ENCODE measurements at regions not wholly inside any gene's neighbourhood (a gene's known extent, or its start where the extent isn't known, plus 50 kb on each side); places are given as distances from the start of the nearest gene placed in this dataset.

- Histone ChIP-seq H2BK5ac (ENCODE audit: low read length) (no peak overlapping the region), H3K27ac (replicated peaks; ENCODE audit: low read length) (no peak overlapping the region), H3K4me2 (ENCODE audit: insufficient read depth, low read length, poor library complexity, severe bottlenecking) (no peak overlapping the region), H3K4me3 (ENCODE audit: low read length in 2 of 2) (no peak overlapping the region), H2BK15ac (ENCODE audit: low read length) (no peak overlapping the region), H3K36me3 (replicated peaks in 1 of 2; ENCODE audit: control insufficient read depth in 2 of 2, insufficient read depth in 2 of 2, low read length in 2 of 2) (no peaks in the 10 kb centered on the region), H3K9ac (ENCODE audit: low read depth, low read length, poor library complexity) (no peak overlapping the region), H4K91ac (ENCODE audit: low read depth, low read length, poor library complexity) (no peak overlapping the region), H3K14ac (ENCODE audit: low read length) (no peak overlapping the region), H3K4ac (ENCODE audit: low read length) (no peak overlapping the region), H3K27me3 (ENCODE audit: control insufficient read depth in 3 of 3, insufficient read depth in 3 of 3, low read depth in 1 of 3, low read length in 3 of 3) (peaks cover 0 to 11% (median 0%) of the 10 kb centered on the region in 3 experiments), H3K18ac (ENCODE audit: low read length) (no peak overlapping the region), H2BK120ac (ENCODE audit: low read depth, low read length) (no peak overlapping the region), H2AK5ac (ENCODE audit: low read depth, low read length) (no peak overlapping the region), H2BK12ac (ENCODE audit: low read length) (no peak overlapping the region), H3K4me1 (ENCODE audit: control insufficient read depth in 2 of 2, insufficient read depth in 1 of 2, low read depth in 1 of 2, low read length in 2 of 2) (peaks cover 18 to 30% of the 10 kb centered on the region in 2 donors), H2AFZ (ENCODE audit: low read length) (no peak overlapping the region), H3K23ac (ENCODE audit: low read depth, low read length, poor library complexity) (no peak overlapping the region), H4K8ac (ENCODE audit: low read depth, low read length) (no peak overlapping the region), H3K9me3 (replicated peaks in 1 of 2; ENCODE audit: control insufficient read depth in 2 of 2, insufficient read depth in 1 of 2, low read depth in 1 of 2, low read length in 2 of 2) (no peaks in the 10 kb centered on the region), H3K79me1 (ENCODE audit: low read depth, low read length) (no peaks in the 10 kb centered on the region)
- DNase-seq (ENCODE audit: low spot score), result no peak
- WGBS, 2 donors (ENCODE audit: extremely low coverage in 2 of 2, insufficient read length in 2 of 2, insufficient replicate concordance in 1 of 2), result no CpG with 5 or more reads among the region's 5 CpGs
Measured at GRCh38 chr12:4133029-4133428, 140.5 kb upstream of the CCND2 start.

GRCh38 chr12:4121506-4122020, 152.0 kb upstream of the CCND2 start:
- Histone ChIP-seq H2BK120ac (ENCODE audit: low read depth, low read length) (no peak overlapping the region), H3K36me3 (replicated peaks in 1 of 2; ENCODE audit: control insufficient read depth in 2 of 2, insufficient read depth in 2 of 2, low read length in 2 of 2) (no peaks in the 10 kb centered on the region), H2BK5ac (ENCODE audit: low read length) (no peak overlapping the region), H4K91ac (ENCODE audit: low read depth, low read length, poor library complexity) (peak overlapping the region; percentile 26), H2BK15ac (ENCODE audit: low read length) (no peak overlapping the region), H3K23ac (ENCODE audit: low read depth, low read length, poor library complexity) (no peak overlapping the region), H3K27me3 (ENCODE audit: control insufficient read depth in 3 of 3, insufficient read depth in 3 of 3, low read depth in 1 of 3, low read length in 3 of 3) (no peaks in the 10 kb centered on the region), H2AK5ac (ENCODE audit: low read depth, low read length) (peak overlapping the region; percentile 47), H3K9me3 (replicated peaks in 1 of 2; ENCODE audit: control insufficient read depth in 2 of 2, insufficient read depth in 1 of 2, low read depth in 1 of 2, low read length in 2 of 2) (peaks cover 0 to 2% of the 10 kb centered on the region in 2 donors), H3K79me1 (ENCODE audit: low read depth, low read length) (no peaks in the 10 kb centered on the region), H3K4me1 (ENCODE audit: control insufficient read depth in 2 of 2, insufficient read depth in 1 of 2, low read depth in 1 of 2, low read length in 2 of 2) (peaks cover 2 to 7% of the 10 kb centered on the region in 2 donors), H3K9ac (ENCODE audit: low read depth, low read length, poor library complexity) (no peak overlapping the region), H2AFZ (ENCODE audit: low read length) (no peak overlapping the region), H3K4ac (ENCODE audit: low read length) (peak overlapping the region; percentile 19), H3K14ac (ENCODE audit: low read length) (no peak overlapping the region), H2BK12ac (ENCODE audit: low read length) (no peak overlapping the region), H4K8ac (ENCODE audit: low read depth, low read length) (no peak overlapping the region), H3K4me2 (ENCODE audit: insufficient read depth, low read length, poor library complexity, severe bottlenecking) (no peak overlapping the region), H3K27ac (replicated peaks; ENCODE audit: low read length) (no peak overlapping the region), H3K4me3 (ENCODE audit: low read length in 2 of 2) (no peak overlapping the region), H3K18ac (ENCODE audit: low read length) (peak overlapping the region; percentile 84)
- no peak for DNase-seq (ENCODE audit: low spot score)
- WGBS, 2 donors (ENCODE audit: extremely low coverage in 2 of 2, insufficient read length in 2 of 2, insufficient replicate concordance in 1 of 2), result no CpG with 5 or more reads among the region's 6 CpGs

- Histone ChIP-seq H3K79me1 (ENCODE audit: low read depth, low read length) (no peaks in the 10 kb centered on the region), H2BK12ac (ENCODE audit: low read length) (no peak overlapping the region), H3K27ac (replicated peaks; ENCODE audit: low read length) (no peak overlapping the region), H3K36me3 (replicated peaks in 1 of 2; ENCODE audit: control insufficient read depth in 2 of 2, insufficient read depth in 2 of 2, low read length in 2 of 2) (no peaks in the 10 kb centered on the region), H3K9me3 (replicated peaks in 1 of 2; ENCODE audit: control insufficient read depth in 2 of 2, insufficient read depth in 1 of 2, low read depth in 1 of 2, low read length in 2 of 2) (peaks cover 0 to 2% of the 10 kb centered on the region in 2 donors), H3K4me3 (ENCODE audit: low read length in 2 of 2) (no peak overlapping the region), H3K4ac (ENCODE audit: low read length) (no peak overlapping the region), H2AFZ (ENCODE audit: low read length) (no peak overlapping the region), H3K4me2 (ENCODE audit: insufficient read depth, low read length, poor library complexity, severe bottlenecking) (no peak overlapping the region), H3K14ac (ENCODE audit: low read length) (no peak overlapping the region), H3K27me3 (ENCODE audit: control insufficient read depth in 3 of 3, insufficient read depth in 3 of 3, low read depth in 1 of 3, low read length in 3 of 3) (no peaks in the 10 kb centered on the region), H2AK5ac (ENCODE audit: low read depth, low read length) (no peak overlapping the region), H2BK120ac (ENCODE audit: low read depth, low read length) (no peak overlapping the region), H2BK15ac (ENCODE audit: low read length) (peak overlapping the region; percentile 82), H3K9ac (ENCODE audit: low read depth, low read length, poor library complexity) (no peak overlapping the region), H2BK5ac (ENCODE audit: low read length) (no peak overlapping the region), H4K8ac (ENCODE audit: low read depth, low read length) (no peak overlapping the region), H3K18ac (ENCODE audit: low read length) (peak overlapping the region; percentile 7), H4K91ac (ENCODE audit: low read depth, low read length, poor library complexity) (no peak overlapping the region), H3K4me1 (ENCODE audit: control insufficient read depth in 2 of 2, insufficient read depth in 1 of 2, low read depth in 1 of 2, low read length in 2 of 2) (peaks cover 2 to 13% of the 10 kb centered on the region in 2 donors), H3K23ac (ENCODE audit: low read depth, low read length, poor library complexity) (no peak overlapping the region)
- no CpG with 5 or more reads among the region's 5 CpGs for WGBS, 2 donors (ENCODE audit: extremely low coverage in 2 of 2, insufficient read length in 2 of 2, insufficient replicate concordance in 1 of 2)
- DNase-seq (ENCODE audit: low spot score), result no peak
Measured at GRCh38 chr12:4120316-4120917, 153.1 kb upstream of the CCND2 start.

- H3K79me1 ChIP-seq (ENCODE audit: low read depth, low read length), result no peaks in the 10 kb centered on the region
- no peaks in the 10 kb centered on the region for H3K36me3 ChIP-seq (replicated peaks in 1 of 2; ENCODE audit: control insufficient read depth in 2 of 2, insufficient read depth in 2 of 2, low read length in 2 of 2)
- H3K4me1 ChIP-seq (ENCODE audit: control insufficient read depth in 2 of 2, insufficient read depth in 1 of 2, low read depth in 1 of 2, low read length in 2 of 2), result peaks cover 2 to 14% of the 10 kb centered on the region in 2 donors
- H2AK5ac ChIP-seq (ENCODE audit: low read depth, low read length), result no peak overlapping the region
- no peak overlapping the region for H3K9ac ChIP-seq (ENCODE audit: low read depth, low read length, poor library complexity)
- no peak for DNase-seq (ENCODE audit: low spot score)
- H2AFZ ChIP-seq (ENCODE audit: low read length), result no peak overlapping the region
- no peaks in the 10 kb centered on the region for H3K9me3 ChIP-seq (replicated peaks in 1 of 2; ENCODE audit: control insufficient read depth in 2 of 2, insufficient read depth in 1 of 2, low read depth in 1 of 2, low read length in 2 of 2)
- H3K4ac ChIP-seq (ENCODE audit: low read length), result no peak overlapping the region
- no peak overlapping the region for H3K23ac ChIP-seq (ENCODE audit: low read depth, low read length, poor library complexity)
- no peaks in the 10 kb centered on the region for H3K27me3 ChIP-seq (ENCODE audit: control insufficient read depth in 3 of 3, insufficient read depth in 3 of 3, low read depth in 1 of 3, low read length in 3 of 3)
- H4K8ac ChIP-seq (ENCODE audit: low read depth, low read length), result no peak overlapping the region
- no peak overlapping the region for H3K18ac ChIP-seq (ENCODE audit: low read length)
- no peak overlapping the region for H3K4me3 ChIP-seq (ENCODE audit: low read length in 2 of 2)
- H2BK15ac ChIP-seq (ENCODE audit: low read length), result no peak overlapping the region
- no peak overlapping the region for H2BK5ac ChIP-seq (ENCODE audit: low read length)
- WGBS, 2 donors (ENCODE audit: extremely low coverage in 2 of 2, insufficient read length in 2 of 2, insufficient replicate concordance in 1 of 2), result no CpG with 5 or more reads among the region's 7 CpGs
- H3K4me2 ChIP-seq (ENCODE audit: insufficient read depth, low read length, poor library complexity, severe bottlenecking), result no peak overlapping the region
- H2BK12ac ChIP-seq (ENCODE audit: low read length), result no peak overlapping the region
- H3K27ac ChIP-seq (replicated peaks; ENCODE audit: low read length), result no peak overlapping the region
- H4K91ac ChIP-seq (ENCODE audit: low read depth, low read length, poor library complexity), result no peak overlapping the region
- H3K14ac ChIP-seq (ENCODE audit: low read length), result no peak overlapping the region
- no peak overlapping the region for H2BK120ac ChIP-seq (ENCODE audit: low read depth, low read length)
Measured at GRCh38 chr12:4119157-4119761, 154.3 kb upstream of the CCND2 start.
